Limb (tissue), 2 donors: ENCODE measurements at regions not wholly inside any gene's neighbourhood (a gene's known extent, or its start where the extent isn't known, plus 50 kb on each side); places are given as distances from the start of the nearest gene placed in this dataset.
A peak's percentile ranks its signal among the peaks of the same experiment; 100 is the strongest.
"Not testable (repeated sequence)": the region's sequence is repeated elsewhere in the genome, so short reads cannot be mapped to it uniquely, and the experiment has no call there.

Source experiments
- DNase-seq, 2 donors: peaks; one replicate each; pipeline ENCODE4 v3.0.0-alpha.2; 2016; ENCODE audit errors: extremely low spot score in 2 of 2

- no peak for DNase-seq
These were observed 119.4 kb upstream of the SPIN4 start for GRCh38 chrX:63470506-63470905.

DNA sequence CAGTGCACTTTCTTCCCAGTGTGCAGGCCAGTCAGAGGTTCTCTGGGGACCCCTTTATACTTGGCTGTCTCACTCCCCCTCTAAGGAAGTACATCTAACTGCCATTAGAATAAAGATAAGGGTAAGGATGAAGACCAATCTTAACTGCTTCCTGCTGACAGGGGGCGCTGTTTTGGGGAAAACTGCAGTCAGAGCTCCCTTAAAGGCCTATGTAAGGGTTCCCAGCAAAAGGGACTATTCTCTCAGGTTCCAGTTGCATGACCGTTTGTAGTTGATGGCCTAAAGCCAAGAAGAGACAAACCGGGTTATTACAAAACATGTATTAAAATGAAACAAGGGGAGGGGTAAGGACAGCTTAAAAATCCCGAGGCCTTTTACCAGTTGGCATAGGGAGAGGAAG lies 115.6 kb upstream of the SPIN4 start:
- DNase-seq = no peak

GRCh38 chrX:63458981-63459380 lies 107.8 kb upstream of the SPIN4 start:
- DNase-seq = no peak

DNA sequence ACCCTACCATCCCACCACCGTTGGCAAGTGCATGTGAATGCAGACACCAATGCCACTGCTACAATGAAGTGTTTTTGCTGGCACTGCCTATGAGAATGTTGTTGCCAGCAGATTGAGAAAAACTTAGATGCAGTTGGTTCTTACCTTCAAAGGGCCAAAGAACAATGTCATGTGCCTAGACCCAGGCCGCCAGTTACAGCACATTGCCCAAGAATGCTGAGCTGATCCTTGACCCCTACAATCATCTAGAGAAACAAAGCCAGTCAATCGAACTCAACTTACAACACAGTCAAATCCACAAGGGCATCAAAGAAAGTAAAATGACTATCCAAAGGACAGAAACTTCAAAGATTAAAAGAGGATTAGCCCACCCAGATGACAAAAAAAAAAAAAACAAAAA lies 102.4 kb upstream of the SPIN4 start:
- no peak for DNase-seq

GRCh38 chrX:63441717-63442116 lies 90.6 kb upstream of the SPIN4 start:
- DNase-seq = no peak

DNA sequence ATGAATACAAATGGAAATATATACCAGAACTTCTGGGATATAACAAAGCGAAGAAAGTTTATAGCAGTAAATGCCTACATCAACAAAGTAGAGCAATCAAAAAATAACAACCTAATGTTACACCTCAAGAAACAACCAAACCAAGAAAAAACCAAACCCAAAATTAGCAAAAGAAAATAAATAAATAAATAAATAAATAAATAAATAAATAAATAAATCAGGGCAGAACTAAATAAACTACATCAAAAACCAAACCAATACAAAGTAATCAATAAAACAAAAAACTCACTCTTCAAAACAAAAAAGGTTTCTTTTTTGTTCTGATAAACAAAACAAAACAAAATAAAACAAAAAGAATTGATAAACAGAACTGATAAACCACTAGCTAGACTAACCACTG lies 88.4 kb upstream of the SPIN4 start:
- DNase-seq = no peak

DNA sequence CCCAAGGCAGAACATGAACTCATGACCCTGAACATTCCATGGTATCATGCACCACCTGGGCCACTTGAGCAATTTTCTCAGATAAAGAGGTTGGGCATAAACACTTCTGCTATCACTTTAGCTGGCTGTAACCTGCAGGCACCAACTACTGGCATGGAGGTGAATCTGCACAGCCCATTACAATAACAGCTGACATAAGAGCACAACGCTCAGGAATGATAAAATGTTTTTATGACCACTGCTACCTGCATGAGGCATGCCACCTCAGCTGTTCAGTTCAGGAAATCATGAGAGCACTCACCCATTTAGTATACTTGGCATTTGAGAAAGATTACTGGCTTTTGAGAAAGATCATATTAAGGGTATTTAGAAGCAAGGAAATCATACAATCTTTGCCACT lies 85.7 kb upstream of the SPIN4 start:
- DNase-seq = no peak

GRCh38 chrX:63434665-63435064 lies 83.5 kb upstream of the SPIN4 start:
- DNase-seq = no peak

DNA sequence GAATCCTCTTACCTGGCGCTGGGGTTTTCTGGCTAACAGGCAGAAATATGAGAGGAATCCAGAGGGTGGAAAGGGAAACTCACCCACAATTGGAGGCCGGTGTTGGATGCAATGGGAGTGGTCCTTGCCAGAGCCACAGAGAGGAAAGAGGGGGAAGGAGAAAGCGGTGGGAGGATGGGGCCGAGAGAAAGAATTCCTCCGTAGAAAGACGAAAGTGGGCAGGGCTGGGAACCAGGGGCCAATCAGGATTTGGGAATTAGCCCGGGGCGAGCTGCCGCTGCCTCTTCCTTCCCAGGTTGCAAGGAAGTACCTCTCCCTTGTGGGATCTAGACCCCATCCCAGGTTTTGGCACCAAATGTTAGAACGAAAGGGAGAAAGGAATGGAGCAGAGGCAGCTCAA lies 83.1 kb upstream of the SPIN4 start:
- no peak for DNase-seq

DNA sequence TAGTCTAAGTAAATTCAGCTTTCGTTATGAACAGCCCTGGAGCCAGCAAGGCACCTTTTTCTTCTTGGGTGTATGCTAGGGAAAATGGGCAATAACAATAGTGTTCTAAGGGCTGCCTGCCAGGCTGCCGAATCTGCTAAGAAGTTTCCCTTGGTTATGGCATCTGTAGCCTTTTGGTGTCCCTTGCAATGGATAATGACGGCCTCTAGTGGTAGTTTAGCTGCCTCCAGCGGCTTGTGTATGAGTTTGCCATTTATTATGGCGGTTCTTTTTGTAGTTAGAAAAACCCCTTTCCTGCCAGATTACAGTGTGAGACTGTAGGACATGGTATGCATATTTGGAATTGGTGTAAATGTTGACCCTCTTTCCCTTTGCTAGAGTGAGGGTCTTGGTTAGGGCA lies 78.9 kb upstream of the SPIN4 start:
- no peak for DNase-seq

DNA sequence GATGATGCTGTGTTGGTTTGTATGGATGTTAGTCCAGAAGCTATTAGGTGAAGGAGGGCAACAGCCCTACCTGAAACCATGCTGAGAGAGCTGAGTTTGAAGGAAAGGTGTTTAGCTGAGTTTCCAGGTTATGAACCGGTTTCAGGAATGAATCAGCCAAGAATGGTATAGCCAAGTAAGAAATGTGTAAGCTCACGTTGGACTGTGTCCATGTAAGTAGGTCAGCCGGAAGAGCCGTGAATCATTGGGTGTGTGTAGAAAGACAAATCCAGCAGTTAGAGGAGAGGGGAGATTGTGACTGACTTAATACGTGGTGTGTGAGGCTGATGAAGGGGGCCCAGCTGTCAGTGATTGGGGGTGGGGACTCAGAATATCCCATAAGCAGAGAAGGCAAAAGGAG lies 77.2 kb upstream of the SPIN4 start:
- DNase-seq = no peak

DNA sequence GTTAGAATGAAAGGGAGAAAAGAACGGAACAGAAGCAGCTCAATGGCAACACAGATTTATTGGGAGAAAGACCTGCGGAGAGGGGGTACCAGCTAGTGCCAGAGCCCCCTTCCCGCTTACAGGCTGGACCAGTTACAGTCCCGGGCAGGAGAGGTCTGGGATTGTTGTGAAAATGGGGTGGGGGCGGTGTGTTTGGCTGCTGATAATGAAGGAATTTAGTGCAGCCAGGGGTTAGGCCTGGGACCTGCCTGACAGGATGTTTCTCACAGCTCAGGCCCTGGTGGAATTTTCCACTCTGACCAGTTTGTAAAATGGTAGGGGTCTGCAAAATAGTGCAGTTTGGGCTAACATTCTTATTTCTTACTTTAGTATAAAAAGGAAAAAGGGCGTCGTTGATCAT lies 75.4 kb upstream of the SPIN4 start:
- DNase-seq = no peak

DNA sequence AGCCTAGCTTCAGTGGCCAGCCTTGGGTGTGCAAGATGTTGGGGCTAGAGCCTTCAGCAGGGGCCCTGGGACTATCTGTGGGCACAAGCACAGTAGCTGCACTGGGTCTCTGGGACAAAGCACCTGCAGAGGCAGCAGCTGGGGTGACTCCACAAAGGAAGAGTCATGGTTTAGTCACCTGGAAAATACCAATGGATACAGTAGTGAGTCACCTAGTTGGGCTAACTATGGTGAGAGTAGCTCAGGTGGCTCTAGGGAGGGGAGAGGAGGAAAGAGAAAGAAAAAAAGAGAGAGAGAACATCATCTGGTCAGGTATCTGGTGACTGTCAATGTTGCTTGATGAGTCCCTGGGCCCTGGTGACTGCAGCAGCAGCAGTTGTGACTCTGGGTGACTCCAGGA lies 72.9 kb upstream of the SPIN4 start:
- DNase-seq = no peak

- no peak for DNase-seq
These were observed 70.3 kb upstream of the SPIN4 start for GRCh38 chrX:63421411-63421810.

DNA sequence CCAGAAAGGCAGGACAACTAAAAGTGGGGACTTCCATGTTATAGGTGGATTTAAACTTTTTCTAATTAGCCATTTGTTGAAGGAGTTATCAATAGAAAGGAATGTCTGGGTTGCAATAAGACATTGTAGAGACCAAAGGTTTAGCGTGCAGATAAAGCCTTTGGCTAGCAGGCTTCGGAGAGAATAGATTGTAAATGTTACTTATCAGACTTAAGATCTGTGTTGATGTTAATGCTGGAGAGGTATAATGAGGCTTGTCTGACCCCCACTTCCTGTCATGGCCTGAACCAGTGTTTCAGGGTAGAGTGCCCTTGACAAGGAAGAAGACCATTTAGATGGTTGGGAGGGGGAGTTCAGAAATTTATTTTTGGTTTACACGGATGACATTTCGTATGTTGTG lies 67.1 kb upstream of the SPIN4 start:
- no peak for DNase-seq

GRCh38 chrX:63417649-63418048 lies 66.5 kb upstream of the SPIN4 start:
- no peak for DNase-seq

- DNase-seq = not testable (repeated sequence)
These were observed 58.8 kb upstream of the SPIN4 start for GRCh38 chrX:63409934-63410333.

GRCh38 chrX:63408050-63408449 lies 56.9 kb upstream of the SPIN4 start:
- no peak for DNase-seq

GRCh38 chrX:63404332-63404731 lies 53.2 kb upstream of the SPIN4 start:
- DNase-seq = no peak

DNA sequence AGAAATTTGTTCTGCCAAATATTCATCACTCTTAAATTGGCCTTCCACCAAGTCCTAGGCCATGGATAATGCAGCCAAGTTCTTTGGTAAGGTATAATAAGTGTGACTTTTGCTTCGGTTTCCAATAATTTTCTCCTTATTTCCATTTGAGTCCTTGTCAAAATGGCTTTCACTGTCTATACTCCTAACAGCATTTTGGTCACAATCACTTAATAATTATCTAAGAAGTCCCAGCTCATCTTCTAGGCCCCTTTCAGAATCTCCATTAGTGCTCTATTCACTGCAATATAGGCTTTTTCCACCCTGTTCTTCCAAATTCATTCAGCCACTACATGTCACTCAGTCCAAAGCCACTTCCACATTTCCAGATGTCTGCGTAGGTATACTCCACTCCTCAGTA lies 51.0 kb upstream of the SPIN4 start:
- peak in 1 of 2 donors; percentile 6 for DNase-seq
